Endometrial microvascular endothelial cells (primary cell): ENCODE measurements at regions not wholly inside any gene's neighbourhood (a gene's known extent, or its start where the extent isn't known, plus 50 kb on each side); places are given as distances from the start of the nearest gene placed in this dataset.

ENCODE experiments used
- in situ Hi-C: cut with HindIII; loops from 2 replicates; pipeline ENCODE4 v1.10.0; 2017; ENCODE audit warnings: low sequenced_read_pairs, low pct_unique_long_range_greater_than_20kb; ENCODE audit errors: inconsistent ontology term

DNA sequence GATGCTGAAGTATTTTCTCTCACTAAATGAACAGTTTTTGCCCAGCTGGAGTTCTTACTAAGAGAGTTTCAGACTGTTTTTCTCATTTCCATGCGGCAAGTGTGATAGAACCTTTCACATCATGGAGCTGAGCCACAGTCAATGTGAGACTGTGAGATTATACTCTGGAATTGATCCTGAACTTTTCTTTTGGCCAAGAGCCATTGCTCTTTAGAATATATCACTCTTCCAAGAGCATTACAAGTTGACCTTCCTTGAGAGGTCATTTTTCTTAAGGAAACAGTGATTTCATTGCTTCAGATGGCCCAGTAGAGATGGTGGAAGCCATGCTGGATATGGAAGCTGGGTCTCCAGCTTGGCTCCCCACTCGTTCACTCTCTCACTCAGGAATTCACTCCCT is 212.9 kb upstream of the UMPS start:
- in situ Hi-C loops = no loop called here

DNA sequence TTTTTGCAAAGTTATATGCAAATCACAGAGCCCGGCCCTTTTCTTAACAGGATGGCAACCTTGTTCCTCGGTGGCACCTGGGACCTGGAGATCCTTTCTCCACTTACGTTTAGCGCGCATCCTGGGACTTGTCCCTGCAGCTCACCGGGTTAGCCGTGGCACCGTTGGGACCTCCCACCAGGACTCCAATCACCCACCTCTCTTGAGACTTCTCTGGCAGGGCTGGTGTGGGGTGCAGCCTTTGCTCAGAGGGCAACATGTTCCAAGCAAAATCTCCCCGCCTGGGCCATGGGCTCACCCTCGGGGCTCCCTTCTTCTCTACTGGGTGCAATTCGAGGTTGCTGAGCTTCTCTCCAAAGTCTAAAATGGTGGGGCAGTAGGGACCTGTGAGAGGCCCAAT is 211.9 kb upstream of the UMPS start:
- in situ Hi-C loops = no loop called here

DNA sequence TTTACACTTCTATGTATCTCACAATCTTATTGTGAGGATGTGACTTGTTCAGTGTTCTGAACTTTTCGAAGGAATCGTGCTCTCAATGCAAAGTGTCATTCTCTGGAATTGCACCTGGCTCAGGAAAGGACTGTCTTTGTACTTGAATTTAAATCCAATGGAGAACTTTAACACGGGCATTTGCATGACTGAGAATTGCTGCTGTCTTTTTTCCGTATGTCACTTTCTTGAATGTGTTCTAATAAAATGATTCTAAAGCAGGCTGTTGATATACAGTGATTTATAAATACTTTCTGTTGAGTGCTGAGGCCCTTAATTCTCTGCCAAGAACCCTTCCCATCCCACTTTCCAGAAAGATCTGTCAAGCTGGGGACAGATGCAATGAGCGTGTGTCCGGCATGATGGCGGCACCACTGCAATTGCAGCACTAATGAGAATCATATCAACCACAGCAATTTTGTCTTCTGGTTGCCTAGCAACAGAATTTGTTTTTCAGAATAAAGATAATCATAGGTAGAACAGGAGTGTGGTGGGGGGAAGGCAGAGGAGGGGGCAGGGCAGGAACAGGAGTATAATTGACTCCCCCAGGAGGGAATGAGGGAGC is 210.6 kb upstream of the UMPS start:
- in situ Hi-C loops = no loop called here

DNA sequence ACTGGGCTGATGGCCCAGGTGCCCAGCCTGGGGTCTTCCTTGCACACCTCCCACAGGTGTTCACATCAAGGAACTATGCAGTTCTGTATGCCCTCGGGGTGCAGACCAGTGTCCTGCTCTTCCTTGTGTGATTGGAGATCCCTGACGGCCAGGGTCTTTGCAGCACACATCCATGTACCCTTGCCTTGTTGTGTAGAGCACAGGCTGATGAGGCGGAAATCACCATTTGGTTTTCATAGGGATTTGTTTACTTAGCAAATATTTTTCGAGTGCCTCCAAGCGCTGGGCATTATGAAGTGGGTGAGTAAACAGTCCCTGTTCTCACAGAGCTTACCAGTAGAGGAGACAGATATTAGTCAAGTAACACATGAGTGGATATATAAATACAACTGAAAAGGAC is 209.3 kb upstream of the UMPS start:
- in situ Hi-C loops = no loop called here

DNA sequence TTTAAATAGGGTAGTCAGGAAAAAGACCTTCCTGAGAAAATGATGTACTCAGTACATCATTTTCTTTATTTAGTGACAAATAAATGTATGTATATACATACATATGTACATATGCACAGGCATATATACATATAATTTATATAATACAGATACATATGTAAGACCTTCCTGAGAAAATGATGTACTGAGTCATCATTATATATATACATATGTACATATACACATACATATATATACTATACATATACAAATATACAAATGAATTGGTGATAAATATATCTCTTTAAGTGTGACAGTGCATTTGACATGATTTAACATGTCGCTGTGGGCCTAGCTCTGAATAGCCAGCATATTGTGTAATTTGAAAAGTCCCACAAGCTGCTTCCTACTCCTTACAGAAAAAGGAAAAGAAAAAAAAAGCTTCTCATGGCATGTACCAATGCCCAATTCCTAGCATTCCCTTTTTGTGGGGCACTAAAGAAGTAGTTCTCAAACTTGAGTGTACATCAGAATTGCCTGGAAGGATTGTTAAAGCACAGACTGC is 208.1 kb upstream of the UMPS start:
- in situ Hi-C loops = no loop called here

DNA sequence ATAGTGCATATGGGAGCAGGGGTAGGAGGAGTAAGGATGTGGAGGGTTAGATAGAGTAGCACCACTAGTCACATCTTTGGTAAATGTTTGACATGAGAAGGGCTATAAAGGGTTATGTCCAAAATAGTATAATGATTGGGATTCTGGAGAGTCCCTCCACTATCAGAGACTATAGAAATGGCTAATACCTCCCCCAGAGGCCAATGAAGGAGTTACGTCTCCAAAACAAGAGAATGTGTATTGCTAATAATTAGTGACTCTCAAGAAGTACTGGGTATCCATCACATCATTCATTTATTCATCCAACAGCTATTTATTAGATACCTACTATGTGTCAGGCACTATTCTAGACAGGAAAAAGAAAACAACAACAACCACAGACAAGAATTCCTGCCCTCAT is 203.7 kb upstream of the UMPS start:
- in situ Hi-C loops = no loop called here

DNA sequence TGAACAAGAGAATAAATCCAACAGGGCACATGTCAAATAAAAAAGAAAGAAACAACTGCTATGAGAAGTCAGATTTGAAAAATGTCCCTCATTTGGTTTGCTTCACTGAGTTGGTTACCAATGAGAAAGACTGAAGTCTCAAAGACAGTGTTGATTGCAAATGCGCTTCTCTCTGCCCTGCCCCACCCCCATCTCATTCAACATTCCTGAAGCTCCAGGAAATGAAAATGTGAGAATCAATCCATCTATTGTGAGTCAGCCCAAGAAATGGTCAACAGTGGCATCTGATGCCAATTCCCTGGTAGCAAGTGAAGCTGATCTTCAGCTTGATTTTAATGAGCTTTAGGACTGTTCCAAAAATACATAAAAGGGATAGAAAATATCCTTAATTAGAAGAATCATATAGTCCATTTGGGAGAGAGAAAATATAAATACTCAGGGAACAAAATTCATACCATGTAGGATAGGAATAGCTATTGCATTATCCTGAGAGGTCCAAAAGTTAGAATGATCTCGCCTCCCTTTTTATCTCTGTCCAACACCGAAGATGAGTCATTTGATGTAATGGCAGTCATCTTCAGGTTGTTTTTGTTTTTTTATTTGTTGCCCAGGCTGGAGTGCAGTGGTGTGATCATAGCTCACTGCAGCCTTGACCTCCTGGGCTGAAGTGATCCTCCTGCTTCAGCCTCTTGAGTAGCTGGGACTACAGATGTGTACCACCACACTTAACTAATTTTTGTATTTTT is 200.3 kb upstream of the UMPS start:
- in situ Hi-C loops = no loop called here

DNA sequence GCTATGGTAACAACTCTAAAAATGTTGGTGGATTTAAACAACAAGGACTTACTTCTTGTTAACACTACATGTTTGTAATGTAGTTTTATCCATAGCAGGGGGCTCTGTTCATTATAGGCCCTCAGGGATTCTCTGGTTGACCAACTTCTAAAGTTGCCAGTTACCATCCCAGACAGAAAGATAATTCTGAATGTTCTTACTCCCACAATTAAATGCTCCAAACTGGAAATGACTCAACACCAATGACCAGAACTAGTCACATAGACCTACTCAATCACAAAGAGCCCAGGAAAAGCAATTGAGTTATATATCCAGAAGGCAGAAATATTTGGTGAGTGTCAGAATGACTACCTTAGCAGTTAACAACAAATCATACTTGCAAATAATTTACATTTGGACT is 199.3 kb upstream of the UMPS start:
- in situ Hi-C loops = no loop called here

DNA sequence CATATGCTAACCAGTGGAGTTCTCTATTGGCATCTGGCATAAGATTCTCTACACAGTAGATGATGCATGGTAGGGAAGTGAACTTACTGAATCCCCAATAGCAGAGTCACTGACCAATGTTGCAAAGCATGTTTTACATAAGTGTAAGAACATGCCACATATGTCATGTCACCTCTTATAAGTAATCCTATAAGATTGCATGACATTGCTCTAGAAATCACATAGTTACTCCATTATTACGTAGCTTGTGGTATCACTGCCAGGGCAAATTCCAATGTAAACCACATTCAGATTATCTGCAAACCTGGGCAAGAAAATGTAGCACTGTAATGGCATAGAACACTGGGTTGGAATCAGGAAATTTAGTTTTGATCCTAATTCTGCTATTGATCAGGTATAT is 198.2 kb upstream of the UMPS start:
- in situ Hi-C loops = no loop called here

DNA sequence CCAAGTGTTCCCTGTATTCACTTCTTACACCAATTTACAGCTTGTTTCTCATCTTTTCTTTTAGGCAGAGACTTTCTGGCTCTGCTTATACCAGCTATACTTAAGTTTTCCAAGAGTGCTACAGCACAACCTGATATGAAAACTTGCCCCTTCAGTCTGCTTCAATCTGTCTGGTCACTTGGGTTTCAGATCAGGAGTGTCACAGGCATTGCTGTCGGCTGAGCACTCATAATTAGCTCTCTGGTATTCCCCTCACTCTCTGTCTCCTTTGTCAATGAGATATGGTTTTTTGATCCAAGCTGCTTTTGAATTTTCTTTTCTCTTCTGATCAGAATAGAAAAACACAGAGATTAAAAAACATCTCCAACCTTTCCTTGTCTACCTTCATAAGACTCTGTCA is 194.9 kb upstream of the UMPS start:
- in situ Hi-C loops = no loop called here

DNA sequence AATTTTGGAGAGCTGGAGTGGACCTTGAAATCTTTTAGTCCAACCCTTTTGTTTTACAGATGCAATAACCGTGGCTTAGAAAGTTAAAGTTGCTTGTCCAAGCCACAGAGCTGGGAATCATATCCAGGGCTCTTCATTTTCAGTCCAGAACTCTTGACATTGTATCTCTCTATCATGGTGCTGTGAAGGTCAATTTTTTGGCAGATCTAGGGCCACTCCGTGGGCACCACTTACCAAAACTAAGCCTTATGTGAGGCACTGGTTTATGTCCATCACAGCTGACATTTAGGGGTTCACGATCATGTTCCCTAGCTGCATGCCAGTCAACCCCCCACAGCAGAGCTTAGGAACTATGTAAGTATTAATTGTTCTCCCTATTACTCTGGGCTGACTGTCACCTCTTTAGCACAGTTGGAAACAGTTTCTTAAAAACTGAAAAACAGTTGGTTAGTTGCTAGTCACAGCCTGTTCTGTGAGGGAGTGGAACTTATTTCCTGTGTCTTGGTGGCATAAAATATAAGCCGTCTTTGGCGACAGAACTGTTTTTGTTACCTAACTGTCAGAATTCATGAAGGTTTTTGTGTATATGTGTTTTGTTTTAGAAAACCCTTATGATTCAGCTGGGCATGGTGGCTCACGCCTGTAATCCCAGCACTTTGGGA is 189.6 kb upstream of the UMPS start:
- in situ Hi-C loops = no loop called here

DNA sequence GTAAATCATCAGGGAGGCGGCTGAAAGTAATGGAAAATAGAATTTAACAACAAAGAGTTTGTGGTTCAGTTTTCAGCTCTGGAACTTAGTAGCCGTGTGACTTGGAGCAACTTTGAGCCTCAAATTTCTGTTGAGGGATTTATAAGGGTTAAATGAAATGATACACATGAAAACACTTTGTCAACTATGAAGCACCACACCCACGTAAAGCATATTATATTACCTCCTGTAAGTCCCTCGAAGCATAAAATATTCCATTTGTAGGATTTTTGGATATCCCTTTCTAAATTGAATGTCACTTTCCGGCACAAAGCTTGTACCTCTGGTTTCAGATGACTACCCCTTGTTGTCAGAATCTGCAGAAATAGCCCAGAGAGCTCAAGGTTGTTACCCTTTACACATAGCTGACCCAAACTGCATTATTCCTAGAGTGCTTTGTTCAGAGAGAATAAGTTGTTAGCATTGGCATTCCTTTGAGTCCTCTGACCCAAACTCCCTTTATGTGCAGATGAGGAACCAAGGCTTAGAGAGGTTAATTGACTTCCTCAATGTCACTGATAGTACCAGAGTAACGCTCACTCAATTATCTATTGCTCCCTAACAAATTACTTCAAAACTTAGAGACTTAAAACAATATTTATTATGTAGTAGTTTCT is 187.9 kb upstream of the UMPS start:
- in situ Hi-C loops = no loop called here

DNA sequence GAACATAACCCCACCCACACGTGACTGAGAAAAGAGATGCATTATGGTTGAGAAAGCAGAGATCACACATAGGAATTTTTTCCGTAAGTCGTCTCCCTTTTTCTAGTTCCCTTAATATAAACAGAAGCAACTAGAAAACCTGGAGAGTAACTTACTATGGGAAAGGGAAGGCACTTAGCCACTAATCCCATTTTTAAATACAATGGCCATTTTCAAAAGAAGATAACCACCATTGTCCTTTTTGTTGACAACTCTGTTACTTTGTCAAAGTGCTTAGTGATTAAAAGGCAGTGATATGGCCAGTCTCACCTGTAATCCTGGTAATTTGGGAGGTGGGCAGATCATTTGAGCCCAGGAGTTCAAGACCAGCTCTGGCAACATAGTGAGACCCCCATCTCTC is 184.4 kb upstream of the UMPS start:
- in situ Hi-C loops = no loop called here

DNA sequence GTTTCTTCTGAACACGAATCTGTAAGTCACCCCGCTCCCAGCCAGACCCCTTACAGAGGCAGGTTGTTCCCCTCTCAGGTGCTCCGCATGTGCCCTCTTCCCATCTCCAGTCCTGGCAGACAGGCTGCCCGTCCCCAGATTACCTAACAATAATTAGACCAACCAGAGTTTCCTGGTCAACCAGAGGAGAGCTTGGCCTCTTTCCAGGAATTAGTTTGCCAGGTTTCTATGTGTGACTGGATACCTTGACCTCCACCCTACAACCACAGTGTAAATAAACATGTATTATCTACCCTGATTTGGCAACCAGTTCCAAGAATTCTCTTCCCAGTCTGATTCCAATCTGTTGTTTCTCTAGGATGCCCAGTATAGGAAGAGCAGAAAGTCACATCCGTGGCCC is 178.0 kb upstream of the UMPS start:
- in situ Hi-C loops = loop anchor here (25.0 kb wide), 1 partner anchor 110 kb away; no protein-coding TSS in a partner anchor

DNA sequence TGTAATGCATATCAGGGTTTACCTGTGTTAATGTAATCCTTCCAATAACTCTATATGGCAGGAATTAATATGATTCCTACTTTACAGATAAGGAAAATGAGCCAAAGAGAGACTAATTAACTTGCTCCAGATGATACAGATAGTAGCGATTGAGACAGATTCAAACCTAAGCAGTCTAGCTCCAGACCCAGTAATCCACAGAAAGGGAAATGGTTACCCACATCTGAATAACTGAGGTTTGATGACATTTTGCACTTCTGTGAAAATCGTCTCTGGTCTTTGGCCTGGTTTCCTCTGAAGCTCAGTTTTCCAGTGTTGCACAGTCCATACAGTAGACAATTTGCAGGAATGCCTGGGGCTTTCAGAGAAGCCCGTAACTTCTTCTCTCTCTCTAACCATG is 177.1 kb upstream of the UMPS start:
- in situ Hi-C loops = loop anchor here (25.0 kb wide), 1 partner anchor 109 kb away; no protein-coding TSS in a partner anchor

DNA sequence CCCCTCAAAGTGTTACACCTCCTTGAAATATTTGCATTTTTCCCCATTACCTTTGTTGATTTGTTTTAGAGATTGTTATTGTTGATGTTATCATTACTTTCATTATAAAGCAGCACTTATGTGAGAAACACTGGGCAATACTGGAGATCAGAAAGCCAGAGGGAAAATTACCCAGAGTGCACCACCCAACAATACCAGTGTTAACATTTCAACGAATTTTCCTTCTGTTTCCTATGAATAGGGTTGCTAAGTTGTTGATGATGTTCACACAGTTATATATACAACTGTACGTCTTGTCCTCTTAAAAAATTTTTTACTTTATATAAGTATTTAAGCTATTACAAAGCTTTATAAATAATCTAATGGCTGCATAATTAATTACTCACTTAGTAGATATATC is 173.6 kb upstream of the UMPS start:
- in situ Hi-C loops = loop anchor here (25.0 kb wide), 1 partner anchor 106 kb away; no protein-coding TSS in a partner anchor

DNA sequence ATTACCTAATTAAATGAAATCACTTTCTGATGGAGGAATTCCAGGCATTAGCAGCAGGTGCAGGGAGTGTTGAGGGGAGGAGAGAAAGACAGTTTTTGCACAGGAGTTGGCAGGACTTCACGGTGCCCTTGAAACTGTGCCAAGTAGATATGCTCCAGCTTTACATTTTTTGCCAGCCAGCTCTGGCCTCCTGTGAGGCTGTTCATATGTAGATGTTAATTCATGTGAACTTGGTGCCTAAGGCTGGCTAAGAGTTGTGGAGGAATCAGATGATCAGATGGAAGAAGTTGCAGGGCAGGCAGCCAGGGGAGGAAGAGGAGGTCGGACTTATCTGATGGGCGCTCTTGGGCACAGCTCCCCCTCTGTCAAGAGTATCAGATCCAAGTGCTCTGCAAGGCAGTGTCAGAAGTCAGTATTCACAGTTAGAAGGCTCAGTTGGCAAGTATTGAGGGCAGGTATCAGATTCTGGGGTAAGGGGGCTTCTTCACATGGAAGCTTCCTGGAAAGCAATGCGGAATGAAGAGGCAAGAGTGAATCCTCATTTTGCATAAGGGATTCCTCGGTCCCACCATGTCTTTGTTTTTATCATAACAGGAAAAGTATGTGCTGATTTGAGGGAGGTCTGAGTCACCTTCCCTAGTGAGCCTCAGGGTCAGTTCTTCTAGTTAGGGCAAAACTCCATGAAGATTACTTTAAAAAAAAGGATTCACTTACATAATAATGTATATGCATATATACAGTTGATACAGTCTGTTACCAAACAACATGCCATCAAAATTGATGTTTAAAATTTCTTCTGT is 172.6 kb upstream of the UMPS start:
- in situ Hi-C loops = loop anchor here (25.0 kb wide), 1 partner anchor 105 kb away; no protein-coding TSS in a partner anchor

DNA sequence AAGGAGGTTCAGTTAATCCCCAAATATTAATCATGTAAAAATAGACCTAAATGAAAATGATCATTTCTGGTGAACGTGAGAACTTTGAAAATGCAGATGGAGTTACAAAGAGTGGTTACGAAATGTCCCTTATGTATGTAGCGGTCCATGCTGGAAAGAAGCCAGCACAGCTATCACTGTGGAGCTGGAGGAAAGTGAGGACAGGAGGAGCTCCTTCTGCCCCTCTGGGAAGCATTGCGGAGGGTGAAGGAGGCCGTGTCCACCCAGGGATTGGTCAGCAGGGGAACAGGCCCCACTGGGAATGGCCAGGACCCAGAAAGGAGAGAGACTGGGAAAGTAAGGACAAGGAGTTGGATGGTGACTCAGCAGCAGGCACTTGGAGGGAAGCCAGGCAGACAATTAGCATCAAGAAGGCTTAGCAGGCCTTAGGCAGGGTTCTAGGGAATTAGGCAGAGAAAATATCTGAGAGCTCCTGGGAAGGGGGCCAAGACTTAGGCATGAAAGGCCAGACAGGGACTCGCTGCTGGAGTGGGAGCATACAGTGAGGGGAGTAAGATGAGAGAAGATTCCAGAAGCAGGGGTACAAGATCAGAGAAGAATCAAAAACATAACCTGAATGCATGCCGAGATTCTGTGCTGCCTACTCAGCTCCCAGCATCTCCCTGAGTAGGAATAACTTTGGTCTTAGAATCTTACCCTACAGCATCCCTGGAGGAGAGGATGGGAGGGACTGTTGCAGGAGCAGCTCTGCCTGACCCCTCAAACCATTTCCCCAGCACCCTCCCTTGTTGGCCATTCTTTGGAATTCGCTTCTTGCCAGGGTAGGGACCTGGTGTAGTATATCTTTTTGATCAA is 171.0 kb upstream of the UMPS start:
- in situ Hi-C loops = loop anchor here (25.0 kb wide), 1 partner anchor 103 kb away; no protein-coding TSS in a partner anchor
